ENCODE measurements at regions not wholly inside any gene's neighbourhood (a gene's known extent, or its start where the extent isn't known, plus 50 kb on each side); places are given as distances from the start of the nearest gene placed in this dataset.

DNA sequence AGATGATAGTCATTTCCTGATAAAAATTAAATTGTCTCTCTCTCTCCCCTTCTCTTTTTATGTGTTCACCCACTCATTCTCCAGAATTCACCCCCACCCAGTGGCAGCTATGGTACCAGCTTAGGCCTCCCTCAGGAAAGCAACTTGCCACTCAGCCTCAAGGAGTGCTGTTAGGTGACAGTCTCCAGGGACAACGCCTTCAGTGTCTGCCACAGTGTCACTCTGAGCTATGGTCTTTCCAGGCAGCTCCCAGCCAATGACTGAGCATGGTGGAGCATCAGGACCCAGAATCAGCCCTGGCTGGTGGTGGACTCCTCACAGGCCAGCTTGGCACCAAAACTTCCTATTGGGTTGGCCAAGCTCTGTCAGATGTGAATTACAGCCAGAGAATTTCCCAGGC, 140.9 kb upstream of the PIK3R1 start:
- Histone ChIP-seq H3K36me3 (ENCODE audit: control insufficient read depth in 2 of 2, extremely low read depth in 1 of 2, insufficient read depth in 2 of 2, low read length in 2 of 2) (no peaks in the 10 kb centered on the region), H2AFZ (ENCODE audit: control insufficient read depth, low read length) (no peak overlapping the region), H3K4me3 (ENCODE audit: control insufficient read depth in 2 of 3, extremely low read depth in 1 of 3, insufficient read depth in 2 of 3, low read depth in 1 of 3, low read length in 3 of 3) (no peak overlapping the region), H3K27me3 (ENCODE audit: control insufficient read depth, extremely low read depth, insufficient read depth, low read length) (no peaks in the 10 kb centered on the region), H3K9ac (ENCODE audit: control insufficient read depth, extremely low read depth, insufficient read depth, low read length) (no peak overlapping the region), H3K9me1 (ENCODE audit: control insufficient read depth, extremely low read depth, insufficient read depth, low read length) (no peaks in the 10 kb centered on the region), H3K79me2 (ENCODE audit: control insufficient read depth, insufficient read depth, low read length) (no peaks in the 10 kb centered on the region), H4K20me1 (ENCODE audit: control insufficient read depth, extremely low read depth, insufficient read depth, low read length) (no peaks in the 10 kb centered on the region), H3K4me1 (ENCODE audit: control insufficient read depth, extremely low read depth, insufficient read depth, low read length) (no peaks in the 10 kb centered on the region), H3K27ac (ENCODE audit: control insufficient read depth, insufficient read depth, low read length) (no peak overlapping the region), H3K4me2 (ENCODE audit: control insufficient read depth, extremely low read depth, insufficient read depth, low read depth, low read length) (no peak overlapping the region), H3K9me3 (ENCODE audit: control insufficient read depth, low read depth, low read length) (no peaks in the 10 kb centered on the region)
- FAIRE-seq (no peak), DNase-seq (ENCODE audit: low read depth, low spot score) (no peak)
- dilution Hi-C loops (cut with MboI; ENCODE audit: extremely low pct_ligation_motif_present, low sequenced_read_pairs): no loop called here
- TF ChIP-seq EZH2 (IDR thresholded peaks at IDR 0.05; ENCODE audit: low read length): no peak
- TF ChIP-seq, protein P1, sequence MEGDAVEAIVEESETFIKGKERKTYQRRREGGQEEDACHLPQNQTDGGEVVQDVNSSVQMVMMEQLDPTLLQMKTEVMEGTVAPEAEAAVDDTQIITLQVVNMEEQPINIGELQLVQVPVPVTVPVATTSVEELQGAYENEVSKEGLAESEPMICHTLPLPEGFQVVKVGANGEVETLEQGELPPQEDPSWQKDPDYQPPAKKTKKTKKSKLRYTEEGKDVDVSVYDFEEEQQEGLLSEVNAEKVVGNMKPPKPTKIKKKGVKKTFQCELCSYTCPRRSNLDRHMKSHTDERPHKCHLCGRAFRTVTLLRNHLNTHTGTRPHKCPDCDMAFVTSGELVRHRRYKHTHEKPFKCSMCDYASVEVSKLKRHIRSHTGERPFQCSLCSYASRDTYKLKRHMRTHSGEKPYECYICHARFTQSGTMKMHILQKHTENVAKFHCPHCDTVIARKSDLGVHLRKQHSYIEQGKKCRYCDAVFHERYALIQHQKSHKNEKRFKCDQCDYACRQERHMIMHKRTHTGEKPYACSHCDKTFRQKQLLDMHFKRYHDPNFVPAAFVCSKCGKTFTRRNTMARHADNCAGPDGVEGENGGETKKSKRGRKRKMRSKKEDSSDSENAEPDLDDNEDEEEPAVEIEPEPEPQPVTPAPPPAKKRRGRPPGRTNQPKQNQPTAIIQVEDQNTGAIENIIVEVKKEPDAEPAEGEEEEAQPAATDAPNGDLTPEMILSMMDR (optimal IDR thresholded peaks at IDR 0.05 in 1 of 3, IDR thresholded peaks at IDR 0.05 in 1 of 3, conservative IDR thresholded peaks at IDR 0.05 in 1 of 3; ENCODE audit: extremely low read depth in 1 of 3, insufficient read depth in 2 of 3, low read length in 3 of 3): no peak

GRCh38 chr5:68074048-68074632, 141.4 kb upstream of the PIK3R1 start:
- FAIRE-seq (no peak), DNase-seq (ENCODE audit: low read depth, low spot score) (no peak)
- no peak overlapping the region for H2AFZ ChIP-seq (ENCODE audit: control insufficient read depth, low read length)
- no peak overlapping the region for H3K4me2 ChIP-seq (ENCODE audit: control insufficient read depth, extremely low read depth, insufficient read depth, low read depth, low read length)
- dilution Hi-C loops (cut with MboI; ENCODE audit: extremely low pct_ligation_motif_present, low sequenced_read_pairs): no loop called here
- no peaks in the 10 kb centered on the region for H3K36me3 ChIP-seq (ENCODE audit: control insufficient read depth in 2 of 2, extremely low read depth in 1 of 2, insufficient read depth in 2 of 2, low read length in 2 of 2)
- H3K27me3 ChIP-seq (ENCODE audit: control insufficient read depth, extremely low read depth, insufficient read depth, low read length): no peaks in the 10 kb centered on the region
- no peaks in the 10 kb centered on the region for H3K9me1 ChIP-seq (ENCODE audit: control insufficient read depth, extremely low read depth, insufficient read depth, low read length)
- H3K9me3 ChIP-seq (ENCODE audit: control insufficient read depth, low read depth, low read length): no peaks in the 10 kb centered on the region
- no peak overlapping the region for H3K4me3 ChIP-seq (ENCODE audit: control insufficient read depth in 2 of 3, extremely low read depth in 1 of 3, insufficient read depth in 2 of 3, low read depth in 1 of 3, low read length in 3 of 3)
- no peaks in the 10 kb centered on the region for H4K20me1 ChIP-seq (ENCODE audit: control insufficient read depth, extremely low read depth, insufficient read depth, low read length)
- H3K27ac ChIP-seq (ENCODE audit: control insufficient read depth, insufficient read depth, low read length): no peak overlapping the region
- H3K9ac ChIP-seq (ENCODE audit: control insufficient read depth, extremely low read depth, insufficient read depth, low read length): no peak overlapping the region
- no peak for TF ChIP-seq EZH2 (IDR thresholded peaks at IDR 0.05; ENCODE audit: low read length)
- TF ChIP-seq, protein P1 (optimal IDR thresholded peaks at IDR 0.05 in 1 of 3, IDR thresholded peaks at IDR 0.05 in 1 of 3, conservative IDR thresholded peaks at IDR 0.05 in 1 of 3; ENCODE audit: extremely low read depth in 1 of 3, insufficient read depth in 2 of 3, low read length in 3 of 3): no peak
- no peaks in the 10 kb centered on the region for H3K4me1 ChIP-seq (ENCODE audit: control insufficient read depth, extremely low read depth, insufficient read depth, low read length)
- no peaks in the 10 kb centered on the region for H3K79me2 ChIP-seq (ENCODE audit: control insufficient read depth, insufficient read depth, low read length)
